Keratinocyte (primary cell): ENCODE measurements at regions not wholly inside any gene's neighbourhood (a gene's known extent, or its start where the extent isn't known, plus 50 kb on each side); places are given as distances from the start of the nearest gene placed in this dataset.

Source experiments
- CTCF ChIP-seq, 3 experiments: IDR thresholded peaks in 1 of 3; conservative IDR thresholded peaks in 1 of 3; optimal IDR thresholded peaks in 1 of 3; 2 replicates in 2 of 3; 3 replicates in 1 of 3; pipeline versions ENCODE3 to v1.5.1; 2011; ENCODE audit warnings: low read length in 3 of 3, mild to moderate bottlenecking in 3 of 3, moderate library complexity in 2 of 3, control low read depth in 1 of 3, inconsistent platforms in 1 of 3; ENCODE audit not compliant: insufficient read depth in 2 of 3; ENCODE audit errors: extremely low read depth in 1 of 3
- EZH2 ChIP-seq: IDR thresholded peaks from one replicate; pipeline ENCODE4 v1.6.1; 2012; ENCODE audit warnings: inconsistent platforms, mild to moderate bottlenecking, low read length, moderate library complexity

GRCh38 chr15:55118344-55118870 is 78.3 kb downstream of the RSL24D1 start:
- TF ChIP-seq CTCF (optimal IDR thresholded peaks at IDR 0.05 in 1 of 3, IDR thresholded peaks at IDR 0.05 in 1 of 3, conservative IDR thresholded peaks at IDR 0.05 in 1 of 3; ENCODE audit: extremely low read depth in 1 of 3, insufficient read depth in 2 of 3, low read length in 3 of 3), result no peak
- no peak for TF ChIP-seq EZH2
